OCI-LY3 (cell line): ENCODE measurements at regions not wholly inside any gene's neighbourhood (a gene's known extent, or its start where the extent isn't known, plus 50 kb on each side); places are given as distances from the start of the nearest gene placed in this dataset.
A peak's percentile ranks its signal among the peaks of the same experiment; 100 is the strongest.
"Not testable (repeated sequence)": the region's sequence is repeated elsewhere in the genome, so short reads cannot be mapped to it uniquely, and the experiment has no call there.

Source experiments
- H2AFZ ChIP-seq: fragments of 200-600, 300-600 bp; shearing (Covaris generic); 2 replicates; pipeline ENCODE4 v1.6.0; 2014; ENCODE audit warnings: antibody characterized with exemption, low read depth, low read length
- H3K27ac ChIP-seq: fragments of 200-600, 300-600 bp; sonication (generic); 2 replicates; pipeline ENCODE4 v1.5.1; 2014; ENCODE audit warnings: mild to moderate bottlenecking, low read length, moderate library complexity, mixed read lengths
- H3K27me3 ChIP-seq: fragments of 200-600, 300-600 bp; sonication (generic); 2 replicates; pipeline ENCODE4 v1.6.1; 2014; ENCODE audit warnings: low read depth, low read length, mixed read lengths
- H3K36me3 ChIP-seq: fragments of 200-600, 300-600 bp; sonication (generic); replicated peaks from 2 replicates; pipeline ENCODE3; 2014; ENCODE audit warnings: low read depth, low read length, mixed read lengths
- H3K4me1 ChIP-seq: fragments of 300-600, 200-600 bp; sonication (generic); 2 replicates; pipeline ENCODE4 v1.6.1; 2014; ENCODE audit warnings: low read length, mixed read lengths
- H3K4me2 ChIP-seq: fragments of 200-600, 300-600 bp; sonication (generic); 2 replicates; pipeline ENCODE4 v1.6.1; 2014; ENCODE audit warnings: low read length, mixed read lengths
- H3K4me3 ChIP-seq: fragments of 300-600, 200-600 bp; sonication (generic); 2 replicates; pipeline ENCODE4 v1.5.1; 2014; ENCODE audit warnings: antibody characterized with exemption, mild to moderate bottlenecking, low read length, moderate library complexity
- H3K79me2 ChIP-seq: fragments of 300-600, 200-600 bp; shearing (Covaris generic); 2 replicates; pipeline ENCODE4 v1.6.1; 2014; ENCODE audit warnings: mild to moderate bottlenecking, low read length, mixed read lengths
- H3K9ac ChIP-seq: fragments of 300-600, 200-600 bp; shearing (Covaris generic); 2 replicates; pipeline ENCODE4 v1.6.0; 2014; ENCODE audit warnings: mild to moderate bottlenecking, low read length, moderate library complexity
- H3K9me3 ChIP-seq: fragments of 200-600, 300-600 bp; shearing (Covaris generic); 2 replicates; pipeline ENCODE4 v1.6.1; 2014; ENCODE audit warnings: low read length, mixed read lengths; ENCODE audit not compliant: insufficient read depth
- H4K20me1 ChIP-seq: fragments of 200-600, 300-600 bp; sonication (generic); 2 replicates; pipeline ENCODE4 v1.6.1; 2016; ENCODE audit warnings: low read length, mixed read lengths; ENCODE audit not compliant: insufficient read depth
- EZH2phosphoT487 ChIP-seq: fragments of 200-600 bp; shearing (Covaris generic); IDR thresholded peaks from 2 replicates; pipeline ENCODE4 v1.6.1; 2018; ENCODE audit warnings: antibody characterized with exemption, mixed run types, low read depth
- TF ChIP-seq, protein P1 (sequence below): fragments of 200-600, 300-600 bp; sonication (generic); IDR thresholded peaks from 2 replicates; pipeline ENCODE4 v1.5.1; 2014; ENCODE audit warnings: antibody characterized with exemption, low read length, low read depth

DNA sequence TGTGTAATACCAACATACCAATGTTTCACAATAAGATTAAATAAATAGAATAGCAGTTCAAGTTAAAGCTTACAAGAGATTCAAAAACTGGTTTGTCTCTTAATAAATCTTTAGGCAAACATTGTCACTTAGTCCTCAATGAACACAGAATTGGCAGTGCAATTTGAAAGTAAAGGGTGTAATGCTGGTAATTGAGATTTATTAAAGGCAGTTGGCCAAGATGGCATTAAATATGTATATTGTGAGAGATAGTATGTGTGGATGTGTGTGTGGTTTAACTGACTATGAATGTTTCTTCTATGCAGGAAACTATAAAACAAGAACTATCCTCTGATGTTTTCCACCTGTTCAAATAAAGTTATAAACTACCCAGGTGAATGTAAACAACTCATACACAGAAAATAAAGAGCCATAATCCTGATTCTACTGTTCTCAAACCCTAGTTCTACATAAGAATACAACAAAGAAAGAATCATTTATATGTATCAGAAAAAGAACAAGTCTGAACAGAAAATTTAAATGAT is 267.9 kb upstream of the PTCHD4 start:
- no peaks in the 10 kb centered on the region for H3K27me3 ChIP-seq
- no peaks in the 10 kb centered on the region for H4K20me1 ChIP-seq
- H3K79me2 ChIP-seq = no peaks in the 10 kb centered on the region
- no peak overlapping the region for H3K4me3 ChIP-seq
- H3K9ac ChIP-seq = no peak overlapping the region
- TF ChIP-seq EZH2phosphoT487 = no peak
- TF ChIP-seq, protein P1, sequence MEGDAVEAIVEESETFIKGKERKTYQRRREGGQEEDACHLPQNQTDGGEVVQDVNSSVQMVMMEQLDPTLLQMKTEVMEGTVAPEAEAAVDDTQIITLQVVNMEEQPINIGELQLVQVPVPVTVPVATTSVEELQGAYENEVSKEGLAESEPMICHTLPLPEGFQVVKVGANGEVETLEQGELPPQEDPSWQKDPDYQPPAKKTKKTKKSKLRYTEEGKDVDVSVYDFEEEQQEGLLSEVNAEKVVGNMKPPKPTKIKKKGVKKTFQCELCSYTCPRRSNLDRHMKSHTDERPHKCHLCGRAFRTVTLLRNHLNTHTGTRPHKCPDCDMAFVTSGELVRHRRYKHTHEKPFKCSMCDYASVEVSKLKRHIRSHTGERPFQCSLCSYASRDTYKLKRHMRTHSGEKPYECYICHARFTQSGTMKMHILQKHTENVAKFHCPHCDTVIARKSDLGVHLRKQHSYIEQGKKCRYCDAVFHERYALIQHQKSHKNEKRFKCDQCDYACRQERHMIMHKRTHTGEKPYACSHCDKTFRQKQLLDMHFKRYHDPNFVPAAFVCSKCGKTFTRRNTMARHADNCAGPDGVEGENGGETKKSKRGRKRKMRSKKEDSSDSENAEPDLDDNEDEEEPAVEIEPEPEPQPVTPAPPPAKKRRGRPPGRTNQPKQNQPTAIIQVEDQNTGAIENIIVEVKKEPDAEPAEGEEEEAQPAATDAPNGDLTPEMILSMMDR = no peak
- H3K9me3 ChIP-seq = no peaks in the 10 kb centered on the region
- no peak overlapping the region for H2AFZ ChIP-seq
- H3K4me1 ChIP-seq = peaks cover 11% of the 10 kb centered on the region
- peaks cover 3% of the 10 kb centered on the region for H3K36me3 ChIP-seq
- H3K27ac ChIP-seq = no peak overlapping the region
- H3K4me2 ChIP-seq = no peak overlapping the region

DNA sequence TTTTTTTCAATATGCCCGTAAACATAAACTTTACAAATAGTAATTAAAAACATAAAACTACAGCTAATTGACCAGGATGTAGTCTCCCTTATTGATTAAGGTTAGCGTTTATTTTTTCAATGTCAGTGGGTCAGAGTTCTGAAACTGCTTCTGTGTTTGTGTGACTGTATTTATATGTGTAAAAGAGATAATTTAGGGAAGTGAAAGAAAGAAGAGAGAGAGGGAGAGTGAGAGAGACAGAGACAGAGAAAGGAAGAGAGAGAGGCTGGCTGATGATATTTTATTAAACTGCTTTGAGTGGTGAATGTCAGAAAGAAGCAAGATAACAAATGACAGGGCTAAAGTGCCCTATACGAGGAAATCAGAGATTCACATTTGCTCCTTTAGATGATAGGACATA is 266.1 kb upstream of the PTCHD4 start:
- H3K9me3 ChIP-seq = no peaks in the 10 kb centered on the region
- no peak overlapping the region for H2AFZ ChIP-seq
- no peaks in the 10 kb centered on the region for H3K27me3 ChIP-seq
- H3K4me3 ChIP-seq = peak overlapping the region; percentile 9
- TF ChIP-seq, protein P1 = no peak
- TF ChIP-seq EZH2phosphoT487 = no peak
- H3K4me1 ChIP-seq = peaks cover 11% of the 10 kb centered on the region
- H4K20me1 ChIP-seq = no peaks in the 10 kb centered on the region
- no peak overlapping the region for H3K9ac ChIP-seq
- no peaks in the 10 kb centered on the region for H3K79me2 ChIP-seq
- peaks cover 3% of the 10 kb centered on the region for H3K36me3 ChIP-seq
- no peak overlapping the region for H3K27ac ChIP-seq
- peak overlapping the region; percentile 48 for H3K4me2 ChIP-seq

DNA sequence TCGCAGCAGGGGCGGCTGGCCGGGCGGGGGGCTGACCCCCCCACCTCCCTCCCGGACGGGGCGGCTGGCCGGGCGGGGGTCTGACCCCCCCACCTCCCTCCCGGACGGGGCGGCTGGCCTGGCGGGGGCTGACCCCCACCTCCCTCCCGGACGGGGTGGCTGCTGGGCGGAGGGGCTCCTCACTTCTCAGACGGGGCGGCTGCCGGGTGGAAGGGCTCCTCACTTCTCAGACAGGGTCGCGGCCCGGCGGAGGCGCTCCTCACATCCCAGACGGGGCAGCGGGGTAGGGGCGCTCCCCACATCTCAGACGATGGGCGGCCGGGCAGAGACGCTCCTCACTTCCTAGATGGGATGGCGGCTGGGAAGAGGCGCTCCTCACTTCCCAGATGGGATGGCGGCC is 260.2 kb upstream of the PTCHD4 start:
- not testable (repeated sequence) for H3K4me2 ChIP-seq, H2AFZ ChIP-seq, H3K9ac ChIP-seq, H3K27ac ChIP-seq, H3K79me2 ChIP-seq, H4K20me1 ChIP-seq, H3K4me3 ChIP-seq, H3K36me3 ChIP-seq, H3K9me3 ChIP-seq, H3K4me1 ChIP-seq, H3K27me3 ChIP-seq

DNA sequence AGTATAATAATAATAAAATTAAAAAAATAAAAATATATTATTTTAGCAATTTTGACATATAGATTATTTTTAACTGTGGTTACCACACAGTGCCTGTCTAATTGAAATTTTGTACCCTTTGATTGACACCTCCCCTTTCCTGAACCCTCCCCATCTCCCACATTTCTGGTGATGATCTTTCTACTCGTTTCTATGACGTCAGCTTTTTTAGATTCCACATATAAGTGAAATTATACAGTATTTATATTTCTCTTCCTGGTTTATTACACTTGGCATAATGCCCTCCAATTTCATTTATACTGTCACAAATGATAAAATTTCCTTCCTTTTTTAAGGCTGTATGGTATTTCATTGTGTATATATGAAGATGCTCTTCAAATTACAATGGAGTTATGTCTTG is 258.1 kb upstream of the PTCHD4 start:
- Histone ChIP-seq H3K27ac (no peak overlapping the region), H2AFZ (no peak overlapping the region), H3K4me3 (no peak overlapping the region), H3K79me2 (no peaks in the 10 kb centered on the region), H3K36me3 (no peaks in the 10 kb centered on the region), H3K4me2 (no peak overlapping the region), H3K27me3 (no peaks in the 10 kb centered on the region), H3K4me1 (no peaks in the 10 kb centered on the region), H4K20me1 (no peaks in the 10 kb centered on the region), H3K9ac (no peak overlapping the region), H3K9me3 (no peaks in the 10 kb centered on the region)
- TF ChIP-seq EZH2phosphoT487 = no peak
- TF ChIP-seq, protein P1 = no peak

DNA sequence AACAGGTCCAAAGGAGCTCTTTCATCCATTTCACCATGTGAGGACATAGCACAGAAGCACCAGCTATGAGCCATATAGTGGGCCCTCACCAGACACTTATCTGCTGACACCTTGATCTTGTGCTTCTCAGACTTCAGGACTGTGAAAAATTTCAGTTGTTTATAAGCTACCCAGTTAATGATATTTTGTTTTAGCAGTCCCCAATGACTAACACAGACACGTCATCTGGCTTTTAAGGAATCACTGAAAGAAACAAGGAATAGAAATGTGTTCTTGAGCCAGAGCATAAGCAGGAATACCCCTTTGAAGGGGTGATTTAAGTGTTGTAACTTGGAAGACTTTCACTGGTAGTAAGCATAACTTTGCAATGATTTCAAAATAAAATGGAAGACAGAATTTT is 214.7 kb upstream of the PTCHD4 start:
- H3K79me2 ChIP-seq = no peaks in the 10 kb centered on the region
- H3K4me3 ChIP-seq = no peak overlapping the region
- no peaks in the 10 kb centered on the region for H3K9me3 ChIP-seq
- no peak for TF ChIP-seq EZH2phosphoT487
- TF ChIP-seq, protein P1 = no peak
- no peak overlapping the region for H3K27ac ChIP-seq
- no peaks in the 10 kb centered on the region for H3K4me1 ChIP-seq
- no peak overlapping the region for H3K9ac ChIP-seq
- H4K20me1 ChIP-seq = no peaks in the 10 kb centered on the region
- H2AFZ ChIP-seq = no peak overlapping the region
- no peaks in the 10 kb centered on the region for H3K27me3 ChIP-seq
- H3K36me3 ChIP-seq = no peaks in the 10 kb centered on the region
- H3K4me2 ChIP-seq = no peak overlapping the region
